Left lung (tissue), 4 donors: ENCODE measurements at regions not wholly inside any gene's neighbourhood (a gene's known extent, or its start where the extent isn't known, plus 50 kb on each side); places are given as distances from the start of the nearest gene placed in this dataset.

ENCODE experiments used
- ATAC-seq: fragments of 200-7000 bp; cut with Tn5 transposase; one replicate; pipeline ENCODE4 v1.9.1; 2020; ENCODE audit warnings: moderate library complexity
- DNase-seq, 4 donors: peaks; one replicate each; pipeline ENCODE4 v3.0.0-alpha.2; 2013 to 2020
- H3K27ac ChIP-seq, 2 donors: fragments of 200-600 bp; sonication (generic) in 1 of 2; one replicate each; pipeline versions ENCODE4 v1.5.0 to v1.8.0; 2020 to 2021
- H3K27me3 ChIP-seq, 2 donors: fragments of 200-600 bp; sonication (generic) in 1 of 2; one replicate each; pipeline versions ENCODE4 v1.5.0 to v1.8.0; 2020 to 2021
- H3K36me3 ChIP-seq, 2 donors: fragments of 200-600 bp; sonication (generic) in 1 of 2; one replicate each; pipeline versions ENCODE4 v1.5.0 to v1.8.0; 2020 to 2021
- H3K4me1 ChIP-seq, 2 donors: fragments of 200-600 bp; one replicate each; pipeline ENCODE4 v1.8.0; 2021
- H3K4me3 ChIP-seq, 2 donors: fragments of 200-600 bp; sonication (generic) in 1 of 2; one replicate each; pipeline versions ENCODE4 v1.5.0 to v1.8.0; 2020 to 2021; ENCODE audit warnings: mild to moderate bottlenecking in 1 of 2
- H3K9me3 ChIP-seq, 2 donors: fragments of 200-600 bp; sonication (generic) in 1 of 2; one replicate each; pipeline versions ENCODE4 v1.5.0 to v1.8.0; 2020 to 2021
- CTCF ChIP-seq, 2 donors: fragments of 200-600 bp; sonication (generic) in 1 of 2; IDR thresholded peaks; one replicate each; pipeline versions ENCODE4 v1.5.0 to v1.8.0; 2021; ENCODE audit warnings: antibody characterized with exemption in 2 of 2
- intact Hi-C, 2 donors: fragments of 100-400 bp; cut with DNase I; formaldehyde crosslinking; loops; one replicate each; pipeline versions ENCODE4 v1.11.2 to v1.14.2; 2022
- donor health status: DM: no; HTN: yes; CAD: no.
- donor health status: DM: no; HTN: no; CAD: no.

GRCh38 chr22:27689664-27690063, 111.9 kb downstream of the MN1 start:
- peaks cover 0 to 3% of the 10 kb centered on the region in 2 donors for H3K9me3 ChIP-seq
- intact Hi-C loops = no loop called here
- H3K4me1 ChIP-seq = peaks cover 0 to 3% of the 10 kb centered on the region in 2 donors
- no peak for TF ChIP-seq CTCF (IDR thresholded peaks at IDR 0.05)
- H3K27ac ChIP-seq = no peak overlapping the region
- ATAC-seq (no peak), DNase-seq (no peak)
- H3K27me3 ChIP-seq = no peaks in the 10 kb centered on the region
- no peaks in the 10 kb centered on the region for H3K36me3 ChIP-seq
- H3K4me3 ChIP-seq = no peak overlapping the region

- no peaks in the 10 kb centered on the region for H3K36me3 ChIP-seq
- peaks cover 0 to 3% of the 10 kb centered on the region in 2 donors for H3K9me3 ChIP-seq
- H3K4me1 ChIP-seq = no peaks in the 10 kb centered on the region
- ATAC-seq (no peak), DNase-seq (no peak)
- no peak overlapping the region for H3K4me3 ChIP-seq
- no peak for TF ChIP-seq CTCF (IDR thresholded peaks at IDR 0.05)
- no peaks in the 10 kb centered on the region for H3K27me3 ChIP-seq
- H3K27ac ChIP-seq = no peak overlapping the region
- intact Hi-C loops = no loop called here
Observed at GRCh38 chr22:27690599-27690998, 111.0 kb downstream of the MN1 start.

- peaks cover 0 to 7% of the 10 kb centered on the region in 2 donors for H3K9me3 ChIP-seq
- ATAC-seq (no peak), DNase-seq (no peak)
- intact Hi-C loops = no loop called here
- no peaks in the 10 kb centered on the region for H3K4me1 ChIP-seq
- no peak for TF ChIP-seq CTCF (IDR thresholded peaks at IDR 0.05)
- H3K36me3 ChIP-seq = no peaks in the 10 kb centered on the region
- H3K4me3 ChIP-seq = no peak overlapping the region
- H3K27ac ChIP-seq = no peak overlapping the region
- H3K27me3 ChIP-seq = no peaks in the 10 kb centered on the region
Observed at GRCh38 chr22:27692243-27692642, 109.3 kb downstream of the MN1 start.

- ATAC-seq = no peak
- H3K36me3 ChIP-seq = no peaks in the 10 kb centered on the region
- peaks cover 0 to 11% of the 10 kb centered on the region in 2 donors for H3K9me3 ChIP-seq
Observed at GRCh38 chr22:27695925-27696324, 105.6 kb downstream of the MN1 start.

GRCh38 chr22:27697888-27698287, 103.7 kb downstream of the MN1 start:
- ATAC-seq (no peak), DNase-seq (no peak)
- Histone ChIP-seq H3K27me3 (no peaks in the 10 kb centered on the region), H3K4me3 (no peak overlapping the region), H3K36me3 (no peaks in the 10 kb centered on the region), H3K9me3 (peaks cover 0 to 22% of the 10 kb centered on the region in 2 donors), H3K27ac (no peak overlapping the region), H3K4me1 (no peaks in the 10 kb centered on the region)
- intact Hi-C loops = no loop called here
- TF ChIP-seq CTCF (IDR thresholded peaks at IDR 0.05) = no peak

More at GRCh38 chr22:27695925-27696324, 105.6 kb downstream of the MN1 start:
- H3K4me3 ChIP-seq = no peak overlapping the region
- DNase-seq = no peak
- intact Hi-C loops = no loop called here
- no peak for TF ChIP-seq CTCF (IDR thresholded peaks at IDR 0.05)
- H3K27me3 ChIP-seq = no peaks in the 10 kb centered on the region
- H3K4me1 ChIP-seq = no peaks in the 10 kb centered on the region
- H3K27ac ChIP-seq = no peak overlapping the region
